BJ (cell line): ENCODE measurements at regions not wholly inside any gene's neighbourhood (a gene's known extent, or its start where the extent isn't known, plus 50 kb on each side); places are given as distances from the start of the nearest gene placed in this dataset.

Experiments used
- CTCF ChIA-PET: fragments of 350-600 bp; formaldehyde crosslinking; extraction: SDS; loops from one replicate; lab custom pipeline; 2021; ENCODE audit warnings: antibody characterized with exemption, inconsistent platforms; lab: Yijun Ruan, JAX
- POLR2A ChIA-PET: fragments of 300-600 bp; sonication (Branson Sonifier 250); formaldehyde crosslinking; extraction: SDS; loops from one replicate; lab custom pipeline; 2021; ENCODE audit warnings: antibody characterized with exemption; lab: Charles Lee
- DNase-seq: peaks from one replicate; pipeline ENCODE4 v3.0.0-alpha.2; 2011; ENCODE audit warnings: low read depth
- H3K27me3 ChIP-seq: 2 replicates; pipeline ENCODE4 v1.6.0; 2011; ENCODE audit warnings: low read length; ENCODE audit not compliant: control insufficient read depth, insufficient read depth
- H3K36me3 ChIP-seq: 2 replicates; pipeline ENCODE4 v1.5.1; 2011; ENCODE audit warnings: low read length; ENCODE audit not compliant: control insufficient read depth, insufficient read depth
- H3K4me3 ChIP-seq: 2 replicates; pipeline ENCODE4 v1.5.1; 2011; ENCODE audit warnings: low read depth, mild to moderate bottlenecking, control low read depth, low read length
- CTCF ChIP-seq: IDR thresholded peaks from 2 replicates; pipeline ENCODE4 v1.5.1; 2011; ENCODE audit warnings: low read depth, mild to moderate bottlenecking, control low read depth, inconsistent platforms, low read length, moderate library complexity; ENCODE audit not compliant: insufficient read depth

- no peak for TF ChIP-seq CTCF
- H3K36me3 ChIP-seq = no peaks in the 10 kb centered on the region
- H3K27me3 ChIP-seq = peaks cover 4% of the 10 kb centered on the region
- ChIA-PET POLR2A (interaction anchor here (0.5 kb wide), 1 partner anchor 23 kb away, joined by 3 read pairs; no protein-coding TSS in a partner anchor), CTCF (interaction anchor here (0.7 to 1.1 kb wide), 2 partner anchors 28 to 349 kb away, joined by 3 read pairs; no protein-coding TSS in a partner anchor)
- no peak for DNase-seq
- H3K4me3 ChIP-seq = no peak overlapping the region
Observed at GRCh38 chr3:71961378-71961777, 176.4 kb upstream of the PROK2 start.

GRCh38 chr3:71958533-71958932 lies 173.6 kb upstream of the PROK2 start:
- no peak for TF ChIP-seq CTCF
- H3K4me3 ChIP-seq = no peak overlapping the region
- H3K36me3 ChIP-seq = no peaks in the 10 kb centered on the region
- POLR2A ChIA-PET = no interaction called here
- DNase-seq = no peak
- H3K27me3 ChIP-seq = 0 out of 2 replicates have a peak, but pooled peaks cover 1% of the 10 kb centered on the region
- CTCF ChIA-PET = interaction anchor here (0.6 to 1.5 kb wide), 2 partner anchors 12 to 44 kb away, joined by 3 to 4 read pairs; no protein-coding TSS in a partner anchor

GRCh38 chr3:71956716-71957115 lies 171.8 kb upstream of the PROK2 start:
- CTCF ChIA-PET = interaction anchor here (0.8 to 3.5 kb wide), 8 partner anchors 8 to 866 kb away, joined by 3 to 16 read pairs (median 4); no protein-coding TSS in a partner anchor
- POLR2A ChIA-PET = no interaction called here

GRCh38 chr3:71956069-71956340 lies 171.1 kb upstream of the PROK2 start:
- H3K27me3 ChIP-seq = peaks cover 3% of the 10 kb centered on the region
- POLR2A ChIA-PET = no interaction called here
- CTCF ChIA-PET = interaction anchor here (0.6 to 3.5 kb wide), 23 partner anchors 9 to 867 kb away, joined by 3 to 16 read pairs (median 3); no protein-coding TSS in a partner anchor
- no peak for DNase-seq
- TF ChIP-seq CTCF = no peak
- no peaks in the 10 kb centered on the region for H3K36me3 ChIP-seq
- H3K4me3 ChIP-seq = no peak overlapping the region

More at GRCh38 chr3:71956716-71957115, 171.8 kb upstream of the PROK2 start:
- no peak for DNase-seq
- no peak for TF ChIP-seq CTCF
- Histone ChIP-seq H3K4me3 (no peak overlapping the region), H3K36me3 (no peaks in the 10 kb centered on the region), H3K27me3 (peaks cover 1% of the 10 kb centered on the region)

- Histone ChIP-seq H3K36me3 (no peaks in the 10 kb centered on the region), H3K27me3 (peaks cover 3% of the 10 kb centered on the region), H3K4me3 (no peak overlapping the region)
- peak; percentile 84 for TF ChIP-seq CTCF
- ChIA-PET CTCF (interaction anchor here (0.6 to 3.5 kb wide), 23 partner anchors 9 to 867 kb away, joined by 3 to 16 read pairs (median 3); no protein-coding TSS in a partner anchor), POLR2A (no interaction called here)
- DNase-seq = peak; percentile 25
Observed at GRCh38 chr3:71955240-71956068, 170.5 kb upstream of the PROK2 start.
